DMS153 treated with DMSO at 0.1 percent for 48 hours (cell line): ENCODE measurements at regions not wholly inside any gene's neighbourhood (a gene's known extent, or its start where the extent isn't known, plus 50 kb on each side); places are given as distances from the start of the nearest gene placed in this dataset.

Experiments used
- DNase-seq: peaks from one replicate; lab custom pipeline; 2025; ENCODE audit not compliant: unreplicated experiment; lab: John Stamatoyannopoulos, UW

DNA sequence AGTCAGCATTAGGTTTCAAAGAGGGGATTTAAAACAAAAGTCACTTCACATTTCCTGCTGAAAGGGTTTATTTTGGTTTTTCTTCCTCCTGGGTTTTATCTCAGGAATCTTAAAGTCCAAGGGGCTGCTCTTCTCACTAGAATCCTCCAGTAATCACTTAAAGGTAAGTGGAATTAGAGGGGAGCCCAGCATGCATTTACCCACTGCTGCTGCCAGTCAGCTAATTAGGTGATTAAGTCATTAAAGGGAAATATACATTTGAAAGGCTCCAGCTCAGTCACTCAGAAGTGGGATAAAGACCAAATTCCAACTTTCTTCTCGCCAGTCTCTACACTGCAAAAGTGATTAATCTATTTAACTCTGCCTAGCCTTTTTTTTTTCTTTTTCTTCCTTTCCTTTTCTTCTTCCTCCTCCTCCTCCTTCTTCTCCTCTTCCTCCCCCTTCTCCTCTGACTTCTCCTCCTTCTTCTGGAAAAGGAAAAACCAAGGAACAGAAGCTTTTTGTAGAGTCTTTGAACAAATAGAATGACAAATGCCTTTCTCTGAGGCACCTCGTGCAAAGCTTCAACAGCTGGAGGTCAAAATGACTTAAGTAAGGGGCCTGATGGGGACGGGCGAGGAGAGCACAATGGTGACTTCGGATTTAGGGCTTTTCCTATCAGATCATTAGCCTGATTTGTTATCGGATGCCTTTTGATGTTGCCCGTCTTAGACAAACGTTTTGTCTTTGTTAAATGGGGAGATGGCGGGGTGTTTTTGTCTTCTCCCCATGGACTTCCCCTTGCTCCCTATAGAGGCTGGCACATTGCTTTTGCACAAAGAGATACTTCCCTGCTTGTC lies 617.6 kb downstream of the IRX1 start:
- DNase-seq: no peak

DNA sequence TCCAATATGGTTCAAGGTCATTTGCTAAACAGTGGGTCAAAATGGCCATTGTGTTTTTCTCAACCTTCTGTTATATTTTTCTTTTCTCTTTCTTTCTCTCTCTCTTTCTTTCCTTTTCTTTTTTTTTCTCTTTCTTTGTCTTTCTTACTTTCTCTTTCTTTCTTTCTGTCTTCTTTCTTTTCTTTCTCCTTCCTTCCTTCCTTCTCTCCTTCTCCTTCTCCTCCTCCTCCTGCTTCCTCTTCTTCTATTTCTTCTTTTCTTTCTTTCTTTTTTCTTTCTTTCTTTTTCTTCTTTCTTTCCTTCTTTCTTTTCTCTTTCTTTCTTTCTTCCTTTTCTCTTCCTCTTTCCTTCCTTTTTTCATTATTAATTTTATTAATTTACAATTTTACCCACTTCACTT lies 619.5 kb downstream of the IRX1 start:
- DNase-seq: no peak

DNA sequence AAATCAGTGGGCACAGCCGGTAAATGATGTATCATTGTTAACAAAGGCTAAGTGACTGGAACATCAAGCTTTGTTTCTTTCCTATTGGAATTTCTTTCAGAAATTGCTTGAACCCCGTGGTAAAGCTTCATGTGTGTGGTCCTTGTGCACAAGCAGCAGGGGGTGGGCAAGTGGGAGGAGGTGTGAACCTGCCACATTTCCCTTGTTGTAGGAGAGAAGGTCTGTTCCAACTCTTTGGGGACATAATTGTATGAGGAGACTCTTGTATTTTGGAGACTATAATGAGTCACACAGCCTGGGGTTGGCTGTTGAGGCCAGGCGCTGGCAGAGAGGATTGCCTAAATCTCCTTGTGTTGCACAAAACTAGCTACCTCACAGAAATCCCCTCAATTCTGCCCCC lies 620.5 kb downstream of the IRX1 start:
- DNase-seq: no peak

DNA sequence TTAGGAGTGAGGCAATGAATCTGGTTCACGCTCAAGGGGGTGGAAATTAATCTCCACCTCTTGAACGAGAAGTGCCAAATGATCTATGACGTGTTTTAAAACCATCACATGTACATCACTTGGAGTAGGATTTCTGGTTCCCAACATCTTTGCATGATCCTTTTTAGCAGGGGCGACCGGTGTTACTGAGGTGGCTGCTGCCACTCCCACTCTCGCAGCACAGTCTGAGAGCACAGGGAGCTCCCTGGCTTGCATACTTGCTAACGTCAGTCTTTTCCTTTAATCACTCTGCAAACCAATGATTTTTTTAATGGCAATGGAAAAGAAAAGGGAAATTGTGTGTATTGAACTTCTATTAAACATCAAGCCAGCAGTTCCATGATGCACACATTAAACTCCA lies 624.4 kb downstream of the IRX1 start:
- no peak for DNase-seq

DNA sequence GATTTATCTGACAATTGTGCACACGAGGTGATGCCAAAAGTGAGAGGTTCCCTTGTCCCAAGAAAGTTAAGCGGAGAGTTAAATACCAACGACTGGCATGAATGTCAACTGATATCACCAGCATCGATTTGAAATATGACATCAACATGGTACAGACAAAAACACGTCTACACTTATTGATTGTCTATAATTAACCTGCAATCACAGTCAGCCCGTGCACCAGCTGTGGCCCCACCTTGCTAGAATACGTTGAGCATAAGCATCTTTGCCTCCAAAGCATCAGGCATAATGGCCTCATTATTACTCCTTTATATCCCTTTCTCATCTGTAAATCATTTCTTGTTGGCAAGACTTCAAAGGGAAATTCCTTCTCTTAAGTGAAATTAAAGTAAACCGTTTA lies 625.4 kb downstream of the IRX1 start:
- no peak for DNase-seq

DNA sequence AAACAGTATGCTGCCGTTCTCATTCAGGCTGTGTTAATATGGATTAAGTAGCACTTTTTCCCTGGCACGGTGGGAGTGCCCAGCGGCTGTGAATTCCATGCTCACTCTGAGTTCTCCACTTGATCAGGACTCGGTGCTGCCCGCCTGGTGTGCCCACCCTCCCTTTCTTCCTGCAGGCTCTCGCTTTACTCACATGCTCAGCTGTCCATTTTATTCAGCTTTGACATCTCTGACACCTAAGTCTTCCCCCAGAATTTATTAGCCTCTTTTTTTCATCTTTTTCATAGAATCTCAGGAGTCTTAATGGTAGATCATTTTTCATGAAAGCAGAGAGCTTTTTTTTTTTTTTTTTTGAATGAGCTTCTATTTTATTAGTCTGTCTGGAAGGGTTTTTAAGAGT lies 626.5 kb downstream of the IRX1 start:
- DNase-seq: no peak

DNA sequence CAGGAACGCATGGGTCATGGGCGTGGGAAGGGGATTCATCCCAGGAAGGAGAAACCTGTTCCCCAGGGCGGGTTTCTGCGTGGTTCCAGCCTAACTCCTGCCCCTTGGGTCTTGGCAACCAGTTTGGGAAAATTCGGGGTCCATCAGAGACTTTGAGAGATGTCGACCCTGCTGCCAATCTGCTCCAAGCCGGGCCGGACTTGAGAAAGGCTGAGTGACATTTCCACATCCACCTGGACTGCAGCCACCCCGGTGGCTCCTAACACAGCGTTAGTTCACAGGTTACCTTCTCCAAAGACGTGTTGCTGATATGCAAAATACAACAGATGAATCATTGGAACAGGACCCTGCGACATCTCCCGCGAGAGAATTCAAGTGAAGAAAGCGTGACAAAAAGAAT lies 627.2 kb downstream of the IRX1 start:
- DNase-seq: no peak

DNA sequence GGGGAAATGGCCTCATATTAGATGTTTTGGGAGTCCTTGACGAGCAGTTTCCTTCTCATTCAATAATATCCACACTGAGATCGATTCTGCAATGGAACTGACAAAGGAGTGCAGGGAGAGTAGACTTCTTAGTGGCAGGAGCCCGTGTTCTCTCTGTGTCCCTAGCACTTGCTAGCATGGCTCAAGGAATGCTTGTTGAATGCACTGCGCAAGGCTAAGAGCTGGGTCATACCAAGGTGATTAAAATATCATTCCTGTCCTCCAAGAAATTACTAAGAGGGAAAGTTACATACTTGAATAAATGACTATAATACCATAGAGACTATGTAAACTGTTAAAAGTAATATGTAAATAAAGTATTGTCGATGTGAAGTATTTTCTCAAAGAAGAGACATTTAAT lies 630.1 kb downstream of the IRX1 start:
- no peak for DNase-seq

DNA sequence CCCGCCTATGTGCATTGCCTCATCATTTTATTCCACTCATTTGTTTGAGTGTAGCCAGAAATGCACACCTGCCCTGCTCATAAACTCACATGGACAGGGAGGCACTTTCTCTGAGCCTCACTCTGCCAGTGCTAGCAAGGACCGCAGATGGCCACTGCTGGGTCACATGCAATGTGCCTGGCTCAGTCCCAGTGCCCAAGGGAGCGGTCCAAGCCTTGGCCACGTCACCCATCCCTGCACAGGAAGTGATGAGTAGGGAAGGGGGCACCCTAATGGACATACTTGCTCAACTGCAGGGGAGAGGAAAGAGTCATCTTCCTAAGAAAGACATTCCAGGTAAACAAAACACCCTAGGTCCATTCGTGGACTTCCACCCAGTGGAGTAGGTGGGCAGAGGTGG lies 630.9 kb downstream of the IRX1 start:
- DNase-seq: no peak

DNA sequence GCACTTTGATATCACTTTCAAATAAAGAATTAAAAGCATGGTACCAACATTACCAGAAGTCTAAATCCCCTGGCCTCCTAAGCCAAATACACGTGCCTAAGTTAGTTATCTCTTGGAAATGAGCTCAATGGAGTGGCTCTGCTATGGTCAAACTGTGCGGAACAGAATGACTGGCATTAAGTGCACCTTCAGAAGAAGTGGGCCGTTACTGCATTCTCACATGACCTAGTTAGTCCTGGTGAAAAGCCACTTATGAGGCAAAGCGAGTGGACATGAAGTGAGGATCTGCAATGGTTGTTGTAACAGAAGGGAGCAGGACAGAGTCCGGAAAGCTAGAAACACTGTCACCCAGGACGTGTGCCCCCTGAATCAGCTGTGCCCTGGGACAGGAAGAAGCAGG lies 633.1 kb downstream of the IRX1 start:
- DNase-seq: no peak

DNA sequence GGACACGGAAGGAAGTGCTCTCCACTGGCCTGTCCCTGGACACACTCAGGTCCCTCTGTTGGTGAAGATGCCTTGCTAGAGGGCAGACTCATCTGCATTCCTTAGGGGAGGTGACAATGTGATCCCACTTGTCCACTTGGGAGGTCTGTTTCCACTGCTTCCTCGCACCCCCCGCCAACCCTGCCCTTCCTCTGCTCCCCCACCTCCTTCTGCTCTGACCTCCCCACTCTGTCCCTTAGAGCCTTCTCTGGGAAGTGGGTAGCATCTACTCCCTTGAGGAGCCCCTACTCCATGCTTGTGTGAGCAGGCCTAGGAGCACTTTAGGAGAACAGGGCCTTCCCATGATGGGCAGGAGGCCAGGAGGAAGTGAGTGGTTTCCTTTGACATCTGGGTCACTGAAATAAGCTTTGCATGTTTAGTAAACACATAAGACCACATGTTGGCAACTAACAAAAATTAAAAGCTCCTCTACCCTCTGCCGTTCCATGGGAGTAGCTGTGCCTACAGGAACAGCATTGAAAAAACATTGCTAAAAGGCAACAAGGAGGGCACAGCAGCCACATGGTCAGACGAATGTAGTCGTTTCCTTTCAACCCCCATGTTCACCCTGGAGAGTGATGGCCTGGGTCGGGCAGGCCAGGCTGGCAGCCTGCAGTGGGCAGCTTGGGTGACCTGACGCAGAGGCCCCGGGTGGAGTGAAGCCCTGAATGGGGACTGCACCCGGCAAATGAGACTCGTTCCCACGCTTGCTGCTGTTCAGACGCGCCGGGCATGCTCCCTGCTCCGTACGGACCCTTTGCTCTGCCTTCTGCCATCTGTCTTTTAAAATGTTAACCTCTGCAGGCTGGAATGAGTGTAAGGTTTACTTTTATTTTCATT lies 634.0 kb downstream of the IRX1 start:
- no peak for DNase-seq

DNA sequence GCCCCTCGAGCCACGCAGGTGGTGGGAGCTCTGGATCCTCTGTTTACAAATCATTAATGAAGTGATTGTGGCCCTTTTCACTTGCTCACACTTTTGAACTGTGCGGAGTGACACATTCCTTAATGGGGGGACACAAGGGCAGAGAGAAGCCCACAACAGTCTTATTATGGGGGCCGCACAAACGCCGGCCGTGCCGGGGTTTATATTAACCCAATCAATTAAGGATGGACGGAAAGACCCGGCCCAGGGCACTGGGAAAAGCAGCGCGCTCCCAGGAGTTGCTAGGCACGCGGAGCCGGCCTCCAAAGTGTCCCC lies 634.8 kb downstream of the IRX1 start:
- DNase-seq: no peak

DNA sequence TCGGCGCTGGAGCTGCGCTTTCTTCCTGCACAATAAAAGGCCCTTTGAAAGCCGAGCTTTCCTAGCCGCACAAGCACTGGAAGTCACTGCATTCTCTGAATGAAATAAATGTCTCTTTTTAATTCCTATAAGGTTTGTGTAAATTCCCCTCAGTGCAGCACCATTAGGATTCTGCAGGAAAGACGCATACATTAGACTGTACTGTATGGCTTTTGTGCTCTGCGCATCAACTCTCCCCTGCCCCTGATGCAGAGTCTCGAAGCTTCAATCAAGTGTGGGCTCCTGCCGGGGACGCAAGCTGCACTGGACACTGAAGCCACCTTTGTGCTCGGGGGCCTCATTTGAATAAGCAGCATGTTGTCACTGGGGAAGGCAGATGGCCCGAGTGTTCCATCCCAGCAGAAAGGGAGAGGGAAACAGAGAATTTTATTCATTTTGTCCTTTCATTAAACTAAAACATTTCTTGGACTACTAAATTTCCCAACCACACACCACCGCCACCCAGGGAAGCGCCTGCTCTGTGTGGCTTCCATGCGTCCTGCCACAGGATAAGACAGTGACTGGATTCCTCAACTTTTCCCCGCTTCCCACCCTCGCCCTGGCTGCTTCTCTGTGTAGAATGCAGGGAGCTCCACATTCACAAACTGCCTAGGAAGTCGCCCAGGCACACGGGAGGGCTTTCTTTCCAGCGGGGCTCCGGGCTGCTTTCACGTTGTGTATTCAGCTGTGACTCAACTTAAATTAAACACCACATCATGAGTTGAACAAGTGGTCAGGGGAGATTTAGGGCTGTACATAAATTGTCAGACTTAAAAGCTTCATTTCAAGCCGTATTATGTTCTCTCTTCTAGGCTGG lies 635.4 kb downstream of the IRX1 start:
- DNase-seq: no peak

DNA sequence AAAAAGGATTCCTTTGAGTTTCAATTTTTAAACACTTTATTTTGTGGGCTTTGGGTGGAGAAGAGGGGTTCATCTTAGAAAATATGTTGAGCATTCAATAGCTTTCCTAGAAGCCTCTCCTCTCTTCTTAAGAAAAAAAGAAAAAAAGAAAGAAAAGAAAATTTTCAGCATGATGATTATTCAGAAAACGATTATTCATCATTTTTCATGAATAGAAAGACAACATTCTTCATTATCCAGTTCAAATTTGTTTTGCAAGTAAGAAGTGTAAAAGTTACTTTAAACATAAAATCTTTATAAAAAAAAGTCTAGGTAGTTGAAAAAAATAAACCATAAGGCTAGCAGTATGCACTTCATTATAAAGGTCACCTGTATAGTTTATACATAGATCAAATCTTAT lies 636.5 kb downstream of the IRX1 start:
- no peak for DNase-seq

DNA sequence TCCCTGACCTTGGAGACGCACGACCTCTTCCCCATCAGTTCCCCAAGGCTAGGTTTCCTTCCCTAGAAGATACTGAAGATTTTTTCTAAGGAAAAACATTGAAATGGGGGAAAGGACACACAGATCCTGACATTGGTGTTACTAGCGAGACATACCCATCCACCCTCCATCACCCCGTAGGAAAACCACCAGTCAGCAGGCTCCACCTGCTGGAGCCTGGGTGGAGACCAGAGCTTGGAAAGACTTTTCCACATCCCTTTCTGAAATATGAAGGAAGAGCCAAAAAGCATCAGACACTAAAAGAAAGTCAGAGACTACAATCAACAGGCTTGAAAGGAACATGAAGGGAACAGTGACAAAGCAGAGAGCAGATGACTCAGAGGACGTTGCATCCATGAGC lies 638.0 kb downstream of the IRX1 start:
- DNase-seq: no peak

DNA sequence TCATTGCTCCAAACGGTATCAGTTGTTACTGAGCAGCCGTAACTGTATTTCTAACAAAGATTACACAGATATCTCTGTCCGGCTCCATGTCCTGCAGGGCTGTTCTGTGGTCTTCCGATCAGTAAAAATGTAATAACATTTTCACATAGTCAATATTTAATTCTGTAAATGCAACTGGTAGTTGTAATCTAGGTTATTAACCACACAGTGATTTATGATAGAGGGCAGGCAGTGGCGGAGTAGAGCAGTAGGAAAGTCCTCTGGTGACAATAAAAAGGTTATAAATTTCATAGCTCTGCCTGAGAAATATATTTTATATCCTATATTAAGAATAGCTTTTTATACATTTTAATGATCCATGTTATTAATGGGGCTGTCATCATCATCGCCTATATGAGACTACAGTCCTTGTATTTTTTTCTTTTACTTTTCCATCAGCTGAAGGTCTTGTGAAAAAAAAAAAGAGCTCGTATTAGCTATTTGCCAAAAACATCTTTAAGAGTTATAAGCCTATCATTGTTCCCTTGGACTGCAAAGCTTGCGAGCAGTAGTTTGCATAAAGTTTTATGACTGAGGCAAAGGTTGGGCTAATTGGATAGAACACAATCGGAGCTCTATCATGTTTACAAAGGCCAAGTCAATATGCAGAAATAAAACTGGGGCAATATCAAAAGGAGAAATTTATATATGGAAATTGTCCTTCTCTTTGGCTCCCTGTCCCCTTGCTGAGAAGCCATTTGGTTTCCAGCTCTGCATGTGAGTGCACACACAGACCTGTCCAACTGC lies 648.0 kb downstream of the IRX1 start:
- no peak for DNase-seq

DNA sequence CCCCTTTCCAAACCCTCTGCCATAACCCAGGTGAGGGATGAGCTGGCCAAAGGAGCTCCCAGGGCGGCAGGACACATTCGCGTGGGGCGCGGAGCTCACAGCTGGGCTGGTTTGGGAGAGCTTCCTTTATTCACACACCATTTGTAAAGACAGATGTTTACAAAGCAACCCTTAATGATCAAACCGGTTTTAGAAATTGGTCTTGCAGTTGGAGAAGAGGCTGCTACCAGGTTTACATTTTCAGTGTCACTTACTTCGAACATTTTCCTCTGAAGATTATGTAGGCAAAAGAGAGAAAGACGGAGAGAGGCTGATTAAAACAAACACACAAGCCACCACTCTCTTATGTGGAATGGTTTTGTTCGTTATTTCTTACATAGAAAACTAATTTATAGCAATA lies 648.7 kb downstream of the IRX1 start:
- DNase-seq: no peak

DNA sequence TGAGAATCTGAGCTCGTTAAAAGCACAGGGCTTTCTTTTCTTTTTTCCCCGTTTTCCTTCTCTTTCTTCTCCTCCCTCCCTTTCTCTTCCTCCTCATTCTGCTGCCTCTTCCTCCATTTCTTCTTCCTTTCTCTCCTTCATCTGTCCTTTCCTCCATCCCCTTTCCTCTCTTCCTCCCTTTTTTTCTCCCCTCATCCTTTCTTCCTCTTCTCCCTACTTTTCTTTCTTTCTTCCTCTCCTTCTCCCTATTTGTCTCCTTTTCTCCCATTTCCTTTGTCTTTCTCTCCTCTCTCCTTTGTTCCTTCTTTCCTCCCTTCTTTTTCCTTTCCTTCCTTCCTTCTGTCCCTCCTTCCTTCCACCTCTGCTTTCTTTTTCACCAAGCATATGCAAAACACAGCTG lies 649.4 kb downstream of the IRX1 start:
- DNase-seq: no peak

DNA sequence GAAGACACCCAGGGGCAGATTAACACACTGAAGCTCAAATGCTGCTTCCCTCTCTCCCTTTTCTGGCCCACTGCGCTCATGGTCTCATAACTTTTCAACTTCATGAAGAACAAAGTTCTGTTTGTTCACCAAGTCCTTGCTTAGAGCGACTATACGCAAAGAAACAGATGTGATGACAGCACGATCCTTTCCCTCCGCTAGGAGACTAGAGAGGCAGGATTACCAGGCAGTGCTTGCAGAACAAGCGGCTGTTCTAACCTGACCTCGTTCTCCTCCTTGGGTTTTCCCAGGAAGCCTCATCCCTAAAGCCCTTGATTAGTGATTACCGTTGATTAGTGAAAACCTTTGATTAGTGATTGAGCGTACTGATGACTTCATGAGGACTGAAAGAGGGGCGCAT lies 649.9 kb downstream of the IRX1 start:
- no peak for DNase-seq

DNA sequence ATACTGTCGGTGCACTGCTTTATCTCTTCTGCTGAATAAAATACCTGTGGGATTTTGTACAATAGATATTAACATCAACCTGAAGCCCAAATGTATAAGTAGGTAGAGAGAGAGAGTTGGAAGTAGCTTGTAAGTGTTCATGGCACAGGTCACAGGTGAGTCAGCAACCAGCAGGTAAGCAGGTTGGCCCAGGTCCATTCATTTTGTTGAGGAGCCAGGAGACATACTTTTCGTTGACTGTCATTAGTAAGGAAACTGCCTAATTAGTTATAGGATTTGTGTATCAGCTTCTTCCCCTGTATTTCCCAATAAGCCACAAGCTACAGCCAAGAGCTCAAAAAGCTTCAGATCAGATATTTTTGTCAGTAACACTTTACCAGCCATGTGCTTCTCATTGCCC lies 650.8 kb downstream of the IRX1 start:
- no peak for DNase-seq

DNA sequence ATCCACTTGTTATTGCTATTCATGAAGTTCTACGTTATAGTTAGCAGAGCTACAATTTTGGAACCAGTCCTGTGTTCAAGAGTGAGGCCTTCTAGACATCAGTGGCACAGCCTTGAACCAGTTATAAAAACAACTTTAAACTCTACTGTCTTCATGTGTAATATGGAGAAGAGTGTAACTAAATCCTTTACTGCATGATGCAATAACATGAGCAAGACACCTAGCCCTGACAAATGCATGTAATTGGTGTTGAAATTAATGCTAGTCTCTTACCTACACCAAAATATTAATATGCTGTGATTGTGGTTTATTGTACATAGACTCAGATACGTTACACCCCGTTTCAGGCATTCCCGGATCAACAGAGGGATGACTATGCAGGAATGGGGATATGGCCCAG lies 654.6 kb downstream of the IRX1 start:
- no peak for DNase-seq
